ENCODE measurements at regions not wholly inside any gene's neighbourhood (a gene's known extent, or its start where the extent isn't known, plus 50 kb on each side); places are given as distances from the start of the nearest gene placed in this dataset.
A peak's percentile ranks its signal among the peaks of the same experiment; 100 is the strongest.

DNA sequence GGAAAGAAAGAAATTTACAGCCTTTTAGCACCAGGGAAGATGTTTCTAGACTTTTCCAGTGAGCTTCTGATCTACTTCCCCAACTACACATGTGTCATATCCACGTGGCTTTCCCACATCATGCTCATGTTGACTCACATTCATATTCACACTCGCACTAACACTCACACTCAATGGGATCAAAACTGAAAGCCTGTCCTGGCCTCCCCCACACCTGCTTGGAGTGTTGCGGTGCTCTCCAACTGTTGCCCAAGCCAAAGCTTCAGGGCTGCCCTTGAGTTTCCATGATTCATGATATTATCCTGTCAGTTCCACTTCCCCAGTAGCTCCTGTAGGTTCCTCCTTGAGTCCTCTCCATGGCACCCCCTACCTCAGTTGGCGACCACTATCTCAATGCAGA is 444.4 kb downstream of the GATA3 start:
- Histone ChIP-seq H3K9me3 (ENCODE audit: control insufficient read depth in 2 of 2, insufficient read depth in 1 of 2, low read length in 1 of 2) (no peaks in the 10 kb centered on the region), H3K27me3 (ENCODE audit: control insufficient read depth in 2 of 2, insufficient read depth in 1 of 2, low read length in 1 of 2) (no peaks in the 10 kb centered on the region), H3K27ac (ENCODE audit: low read depth in 1 of 2, low read length in 1 of 2) (no peak overlapping the region), H3K4me1 (ENCODE audit: control insufficient read depth in 2 of 2, insufficient read depth in 2 of 2, low read length in 2 of 2) (no peaks in the 10 kb centered on the region), H3K36me3 (ENCODE audit: control insufficient read depth in 2 of 2, insufficient read depth in 2 of 2, low read length in 1 of 2) (no peaks in the 10 kb centered on the region), H3K4me3 (ENCODE audit: low read length in 2 of 2) (no peak overlapping the region)
- WGBS = 79% methylated on average over 4 of the region's 4 CpGs
- DNase-seq (ENCODE audit: low read depth in 6 of 9, low spot score in 9 of 9) = peak in 3 of 9 donors; percentile 5 to 16 (median 6)

DNA sequence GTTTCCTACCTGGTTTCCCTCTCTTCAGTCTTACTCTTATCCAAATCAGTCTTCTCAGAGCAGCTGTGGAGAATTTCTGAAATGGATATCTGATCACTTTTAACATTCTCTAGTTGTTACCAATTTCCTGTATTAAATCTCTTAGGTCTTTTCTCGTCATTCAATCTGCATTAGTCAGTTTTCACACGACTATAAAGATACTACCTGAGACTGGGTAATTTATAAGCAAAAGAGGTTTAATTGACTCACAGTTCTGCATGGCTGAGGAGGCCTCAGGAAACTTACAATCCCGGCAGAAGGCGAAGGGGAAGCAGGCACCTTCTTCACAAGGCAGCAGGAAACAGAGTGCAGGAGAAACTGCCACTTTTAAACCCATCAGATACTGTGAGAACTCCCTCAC is 444.8 kb downstream of the GATA3 start:
- Histone ChIP-seq H3K36me3 (ENCODE audit: control insufficient read depth in 2 of 2, insufficient read depth in 2 of 2, low read length in 1 of 2) (no peaks in the 10 kb centered on the region), H3K4me1 (ENCODE audit: control insufficient read depth in 2 of 2, insufficient read depth in 2 of 2, low read length in 2 of 2) (no peaks in the 10 kb centered on the region), H3K27ac (ENCODE audit: low read depth in 1 of 2, low read length in 1 of 2) (no peak overlapping the region), H3K27me3 (ENCODE audit: control insufficient read depth in 2 of 2, insufficient read depth in 1 of 2, low read length in 1 of 2) (no peaks in the 10 kb centered on the region), H3K4me3 (ENCODE audit: low read length in 2 of 2) (no peak overlapping the region), H3K9me3 (ENCODE audit: control insufficient read depth in 2 of 2, insufficient read depth in 1 of 2, low read length in 1 of 2) (no peaks in the 10 kb centered on the region)
- DNase-seq (ENCODE audit: low read depth in 6 of 9, low spot score in 9 of 9) = no peak
- WGBS = 88% methylated on average over 4 of the region's 4 CpGs

DNA sequence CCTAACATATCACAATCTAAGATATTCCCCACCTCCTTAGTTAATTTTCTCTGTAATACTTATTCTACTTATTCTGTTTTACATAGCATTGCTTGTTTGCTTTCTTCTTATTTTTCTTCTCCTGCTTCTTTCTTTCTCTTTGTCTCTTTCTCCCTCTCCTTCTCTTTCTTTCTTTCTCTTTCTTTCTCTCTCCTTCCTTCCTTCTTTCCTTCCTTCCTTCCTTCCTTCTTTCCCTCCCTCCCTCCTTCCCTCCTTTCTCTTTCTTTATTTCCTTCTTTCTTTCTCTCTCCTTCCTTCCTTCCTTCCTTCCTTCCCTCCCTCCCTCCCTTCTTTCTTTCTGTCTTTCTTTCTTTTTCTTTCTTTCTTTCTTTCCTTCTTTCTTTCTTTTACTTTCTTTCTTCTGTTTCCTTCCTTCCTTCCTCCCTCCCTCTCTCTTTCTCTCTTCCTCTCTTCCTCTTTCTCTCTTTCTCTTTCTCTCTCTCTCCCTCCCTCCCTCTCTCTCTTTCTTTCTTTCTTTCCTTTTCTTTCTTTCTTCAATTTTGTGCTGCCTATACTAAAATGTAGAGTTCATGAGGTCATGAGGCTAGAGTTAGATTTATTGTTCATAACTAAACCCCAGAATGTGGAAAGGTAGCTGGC is 445.4 kb downstream of the GATA3 start:
- Histone ChIP-seq H3K9me3 (ENCODE audit: control insufficient read depth in 2 of 2, insufficient read depth in 1 of 2, low read length in 1 of 2) (no peaks in the 10 kb centered on the region), H3K27me3 (ENCODE audit: control insufficient read depth in 2 of 2, insufficient read depth in 1 of 2, low read length in 1 of 2) (no peaks in the 10 kb centered on the region), H3K36me3 (ENCODE audit: control insufficient read depth in 2 of 2, insufficient read depth in 2 of 2, low read length in 1 of 2) (no peaks in the 10 kb centered on the region), H3K4me1 (ENCODE audit: control insufficient read depth in 2 of 2, insufficient read depth in 2 of 2, low read length in 2 of 2) (no peaks in the 10 kb centered on the region), H3K27ac (ENCODE audit: low read depth in 1 of 2, low read length in 1 of 2) (no peak overlapping the region), H3K4me3 (ENCODE audit: low read length in 2 of 2) (no peak overlapping the region)
- DNase-seq (ENCODE audit: low read depth in 6 of 9, low spot score in 9 of 9) = no peak

DNA sequence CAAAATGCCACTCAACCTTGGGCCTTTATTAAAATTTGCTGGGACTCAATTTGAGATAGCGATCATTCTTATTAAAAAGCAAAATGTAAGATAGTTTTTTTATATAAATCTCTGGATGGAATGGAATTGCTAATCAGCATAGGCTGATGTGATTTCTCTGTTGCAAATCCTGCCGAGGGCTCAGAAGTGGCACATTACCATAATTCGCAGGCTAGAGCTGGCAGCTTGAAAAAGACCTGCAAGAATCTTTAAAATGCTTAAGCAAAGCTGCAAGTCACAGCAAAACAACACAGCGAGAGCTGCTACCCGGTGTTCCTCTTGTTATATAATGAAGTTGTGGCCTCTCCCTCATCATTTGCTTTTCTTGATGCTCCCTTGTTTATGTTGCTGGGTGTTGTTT is 448.1 kb downstream of the GATA3 start:
- Histone ChIP-seq H3K4me1 (ENCODE audit: control insufficient read depth in 2 of 2, insufficient read depth in 2 of 2, low read length in 2 of 2) (no peaks in the 10 kb centered on the region), H3K9me3 (ENCODE audit: control insufficient read depth in 2 of 2, insufficient read depth in 1 of 2, low read length in 1 of 2) (no peaks in the 10 kb centered on the region), H3K27me3 (ENCODE audit: control insufficient read depth in 2 of 2, insufficient read depth in 1 of 2, low read length in 1 of 2) (no peaks in the 10 kb centered on the region), H3K4me3 (ENCODE audit: low read length in 2 of 2) (no peak overlapping the region), H3K27ac (ENCODE audit: low read depth in 1 of 2, low read length in 1 of 2) (no peak overlapping the region), H3K36me3 (ENCODE audit: control insufficient read depth in 2 of 2, insufficient read depth in 2 of 2, low read length in 1 of 2) (no peaks in the 10 kb centered on the region)
- DNase-seq (ENCODE audit: low read depth in 6 of 9, low spot score in 9 of 9) = no peak
- WGBS = 91% methylated on average over 5 of the region's 5 CpGs

DNA sequence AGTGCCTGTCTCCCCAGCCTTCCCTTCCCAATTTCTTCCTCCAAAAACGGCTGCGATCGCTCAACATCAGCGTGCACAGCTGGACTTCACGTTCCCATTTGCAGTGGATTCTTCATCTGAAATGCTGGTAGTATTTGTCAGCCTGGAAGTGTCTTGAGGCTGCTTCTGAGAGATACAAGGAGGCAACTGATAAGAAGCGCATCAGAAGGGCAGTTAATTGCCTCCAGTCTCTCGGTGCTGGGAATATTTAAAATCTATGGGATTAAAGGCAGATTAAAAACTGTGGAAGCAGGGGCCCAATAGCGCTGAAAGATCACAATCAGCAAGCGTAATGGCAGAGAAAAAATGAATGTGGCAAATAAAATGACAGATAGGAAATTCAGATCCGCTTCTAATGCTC is 450.0 kb downstream of the GATA3 start:
- H3K27ac ChIP-seq (ENCODE audit: low read depth in 1 of 2, low read length in 1 of 2) = no peak overlapping the region
- 95% methylated on average over 10 of the region's 10 CpGs for WGBS
- no peaks in the 10 kb centered on the region for H3K4me1 ChIP-seq (ENCODE audit: control insufficient read depth in 2 of 2, insufficient read depth in 2 of 2, low read length in 2 of 2)
- H3K9me3 ChIP-seq (ENCODE audit: control insufficient read depth in 2 of 2, insufficient read depth in 1 of 2, low read length in 1 of 2) = no peaks in the 10 kb centered on the region
- DNase-seq (ENCODE audit: low read depth in 6 of 9, low spot score in 9 of 9) = no peak
- H3K36me3 ChIP-seq (ENCODE audit: control insufficient read depth in 2 of 2, insufficient read depth in 2 of 2, low read length in 1 of 2) = no peaks in the 10 kb centered on the region
- no peaks in the 10 kb centered on the region for H3K27me3 ChIP-seq (ENCODE audit: control insufficient read depth in 2 of 2, insufficient read depth in 1 of 2, low read length in 1 of 2)
- no peak overlapping the region for H3K4me3 ChIP-seq (ENCODE audit: low read length in 2 of 2)

DNA sequence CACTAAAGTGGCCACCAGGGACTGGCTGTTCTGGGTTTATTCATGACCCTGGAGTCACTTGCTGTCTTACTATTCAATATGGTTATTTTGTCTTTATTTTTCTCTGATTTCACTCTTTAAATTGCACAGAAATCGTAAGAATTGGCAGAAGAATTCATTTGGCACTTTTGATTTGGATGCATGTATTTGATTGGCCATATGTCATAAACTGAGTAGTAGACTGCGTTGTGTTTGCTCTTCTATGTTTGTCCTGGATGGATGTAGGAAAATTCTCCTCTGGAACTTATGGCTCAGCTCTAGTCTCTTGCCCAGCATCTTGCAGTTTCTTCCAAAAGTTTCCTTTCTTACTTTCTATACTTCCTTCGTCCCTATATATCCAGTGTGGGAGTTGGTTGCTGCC is 452.7 kb downstream of the GATA3 start:
- DNase-seq (ENCODE audit: low read depth in 6 of 9, low spot score in 9 of 9) = no peak
- no peak overlapping the region for H3K4me3 ChIP-seq (ENCODE audit: low read length in 2 of 2)
- H3K36me3 ChIP-seq (ENCODE audit: control insufficient read depth in 2 of 2, insufficient read depth in 2 of 2, low read length in 1 of 2) = no peaks in the 10 kb centered on the region
- no peaks in the 10 kb centered on the region for H3K9me3 ChIP-seq (ENCODE audit: control insufficient read depth in 2 of 2, insufficient read depth in 1 of 2, low read length in 1 of 2)
- H3K4me1 ChIP-seq (ENCODE audit: control insufficient read depth in 2 of 2, insufficient read depth in 2 of 2, low read length in 2 of 2) = no peaks in the 10 kb centered on the region
- H3K27me3 ChIP-seq (ENCODE audit: control insufficient read depth in 2 of 2, insufficient read depth in 1 of 2, low read length in 1 of 2) = no peaks in the 10 kb centered on the region
- H3K27ac ChIP-seq (ENCODE audit: low read depth in 1 of 2, low read length in 1 of 2) = no peak overlapping the region
- whole genome bisulfite sequencing = 97% methylated on average over 3 of the region's 3 CpGs

DNA sequence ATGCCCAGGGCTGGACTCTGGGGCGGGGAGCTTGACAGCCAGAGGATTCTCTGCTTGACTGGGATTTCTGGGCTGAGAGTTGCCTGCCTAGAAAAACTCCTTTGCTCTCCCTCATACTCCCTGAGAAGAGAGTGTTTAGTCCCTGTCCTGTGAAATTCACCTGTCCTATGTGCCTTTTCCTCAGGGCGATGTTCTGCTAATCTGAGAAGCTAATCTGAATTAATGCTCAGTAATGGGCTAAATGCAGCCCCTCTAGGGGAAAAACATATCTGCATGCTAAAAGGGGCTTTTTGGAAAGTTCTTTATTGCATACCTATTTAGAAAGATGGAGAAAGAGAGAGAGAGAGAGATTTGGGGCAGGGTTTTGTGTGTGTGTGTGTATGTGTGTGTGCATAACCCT is 454.4 kb downstream of the GATA3 start:
- H3K9me3 ChIP-seq (ENCODE audit: control insufficient read depth in 2 of 2, insufficient read depth in 1 of 2, low read length in 1 of 2) = no peaks in the 10 kb centered on the region
- 97% methylated on average over 2 of the region's 2 CpGs for WGBS
- H3K4me3 ChIP-seq (ENCODE audit: low read length in 2 of 2) = no peak overlapping the region
- no peak for DNase-seq (ENCODE audit: low read depth in 6 of 9, low spot score in 9 of 9)
- H3K27me3 ChIP-seq (ENCODE audit: control insufficient read depth in 2 of 2, insufficient read depth in 1 of 2, low read length in 1 of 2) = no peaks in the 10 kb centered on the region
- H3K4me1 ChIP-seq (ENCODE audit: control insufficient read depth in 2 of 2, insufficient read depth in 2 of 2, low read length in 2 of 2) = no peaks in the 10 kb centered on the region
- H3K27ac ChIP-seq (ENCODE audit: low read depth in 1 of 2, low read length in 1 of 2) = no peak overlapping the region
- no peaks in the 10 kb centered on the region for H3K36me3 ChIP-seq (ENCODE audit: control insufficient read depth in 2 of 2, insufficient read depth in 2 of 2, low read length in 1 of 2)

DNA sequence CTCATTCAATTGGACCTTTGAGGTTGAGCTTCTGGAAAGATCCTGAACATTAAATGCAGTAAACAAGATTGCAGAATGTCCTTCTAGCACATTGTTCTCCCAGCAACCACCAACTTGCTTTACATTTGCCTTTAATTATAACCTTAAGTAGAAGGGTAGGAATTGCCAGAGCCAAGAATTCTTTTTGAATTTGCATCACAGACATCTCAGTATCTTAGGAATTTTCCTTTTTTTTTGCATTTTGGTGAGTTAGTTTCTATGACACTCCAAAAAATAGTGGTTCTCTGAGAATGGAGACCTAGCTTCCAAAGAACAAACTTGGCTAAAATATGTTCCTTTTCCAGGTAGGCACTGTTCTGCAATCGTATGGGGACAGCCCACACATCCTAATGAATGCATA is 456.0 kb downstream of the GATA3 start:
- 89% methylated on average over 1 of the region's 1 CpG for WGBS
- Histone ChIP-seq H3K4me3 (ENCODE audit: low read length in 2 of 2) (no peak overlapping the region), H3K27me3 (ENCODE audit: control insufficient read depth in 2 of 2, insufficient read depth in 1 of 2, low read length in 1 of 2) (no peaks in the 10 kb centered on the region), H3K27ac (ENCODE audit: low read depth in 1 of 2, low read length in 1 of 2) (no peak overlapping the region), H3K36me3 (ENCODE audit: control insufficient read depth in 2 of 2, insufficient read depth in 2 of 2, low read length in 1 of 2) (no peaks in the 10 kb centered on the region), H3K9me3 (ENCODE audit: control insufficient read depth in 2 of 2, insufficient read depth in 1 of 2, low read length in 1 of 2) (no peaks in the 10 kb centered on the region), H3K4me1 (ENCODE audit: control insufficient read depth in 2 of 2, insufficient read depth in 2 of 2, low read length in 2 of 2) (no peaks in the 10 kb centered on the region)
- DNase-seq (ENCODE audit: low read depth in 6 of 9, low spot score in 9 of 9) = no peak

DNA sequence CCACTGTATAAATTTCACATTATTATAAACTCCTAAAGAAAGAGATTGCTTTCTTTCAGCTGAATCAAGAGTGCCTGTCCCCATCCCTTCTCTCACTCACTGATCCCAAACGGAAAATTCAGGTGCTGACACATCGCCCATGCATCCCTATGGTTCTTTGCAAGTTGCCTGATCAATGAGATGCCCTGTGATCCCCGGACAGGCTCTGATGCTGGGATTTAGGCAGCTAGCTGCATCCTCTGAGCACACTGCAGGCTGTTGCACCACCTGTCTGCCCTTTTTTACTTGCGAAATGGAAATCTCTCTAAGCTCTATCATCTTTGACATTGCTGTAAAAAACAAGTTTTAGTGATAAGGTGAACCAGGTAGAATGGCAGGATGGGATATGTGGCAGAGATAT is 456.5 kb downstream of the GATA3 start:
- no peaks in the 10 kb centered on the region for H3K27me3 ChIP-seq (ENCODE audit: control insufficient read depth in 2 of 2, insufficient read depth in 1 of 2, low read length in 1 of 2)
- H3K4me3 ChIP-seq (ENCODE audit: low read length in 2 of 2) = no peak overlapping the region
- no peaks in the 10 kb centered on the region for H3K4me1 ChIP-seq (ENCODE audit: control insufficient read depth in 2 of 2, insufficient read depth in 2 of 2, low read length in 2 of 2)
- DNase-seq (ENCODE audit: low read depth in 6 of 9, low spot score in 9 of 9) = no peak
- H3K27ac ChIP-seq (ENCODE audit: low read depth in 1 of 2, low read length in 1 of 2) = no peak overlapping the region
- H3K9me3 ChIP-seq (ENCODE audit: control insufficient read depth in 2 of 2, insufficient read depth in 1 of 2, low read length in 1 of 2) = no peaks in the 10 kb centered on the region
- 95% methylated on average over 4 of the region's 4 CpGs for WGBS
- H3K36me3 ChIP-seq (ENCODE audit: control insufficient read depth in 2 of 2, insufficient read depth in 2 of 2, low read length in 1 of 2) = no peaks in the 10 kb centered on the region
